ENCODE measurements at regions not wholly inside any gene's neighbourhood (a gene's known extent, or its start where the extent isn't known, plus 50 kb on each side); places are given as distances from the start of the nearest gene placed in this dataset.

DNA sequence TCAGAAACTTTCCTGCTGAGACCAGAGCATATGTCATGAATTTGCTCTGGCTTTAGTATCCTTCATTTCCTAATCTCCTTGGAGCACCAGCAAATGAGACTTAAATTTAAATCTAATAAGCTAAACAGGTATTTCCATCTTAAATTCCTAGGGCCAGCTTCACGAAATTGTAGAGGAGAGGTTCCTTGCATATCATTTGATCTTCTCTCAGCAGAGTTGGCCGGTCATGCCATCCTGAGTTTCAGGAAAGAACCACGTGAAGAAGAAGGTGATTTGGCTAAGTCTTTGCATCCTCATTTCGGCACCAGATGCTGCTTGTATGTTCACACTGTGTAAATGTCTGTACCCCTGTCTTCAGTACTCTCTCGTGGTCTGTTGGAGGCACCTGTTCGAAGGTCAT, 370.4 kb upstream of the NBEA start:
- H3K27me3 Mint-ChIP-seq (ENCODE audit: insufficient read depth, unreplicated experiment), result no peaks in the 10 kb centered on the region
- CTCF ChIA-PET, result no interaction called here
- H3K36me3 Mint-ChIP-seq (ENCODE audit: insufficient read depth, unreplicated experiment), result no peaks in the 10 kb centered on the region
- H3K9me3 Mint-ChIP-seq (ENCODE audit: unreplicated experiment), result no peaks in the 10 kb centered on the region
- no peak for DNase-seq (ENCODE audit: unreplicated experiment)
- no peaks in the 10 kb centered on the region for H3K4me1 Mint-ChIP-seq (ENCODE audit: insufficient read depth, unreplicated experiment)
- H3K4me3 Mint-ChIP-seq (ENCODE audit: unreplicated experiment), result no peak overlapping the region
- POLR2A ChIA-PET, result interaction anchor here (0.6 kb wide), 2 partner anchors 26 to 49 kb away, joined by 3 read pairs; no protein-coding TSS in a partner anchor
- no peak overlapping the region for H3K27ac Mint-ChIP-seq (ENCODE audit: low read depth, unreplicated experiment)
- BruUV-seq (replicated peaks), result no TSS peak
- TF ChIP-seq, protein P1, sequence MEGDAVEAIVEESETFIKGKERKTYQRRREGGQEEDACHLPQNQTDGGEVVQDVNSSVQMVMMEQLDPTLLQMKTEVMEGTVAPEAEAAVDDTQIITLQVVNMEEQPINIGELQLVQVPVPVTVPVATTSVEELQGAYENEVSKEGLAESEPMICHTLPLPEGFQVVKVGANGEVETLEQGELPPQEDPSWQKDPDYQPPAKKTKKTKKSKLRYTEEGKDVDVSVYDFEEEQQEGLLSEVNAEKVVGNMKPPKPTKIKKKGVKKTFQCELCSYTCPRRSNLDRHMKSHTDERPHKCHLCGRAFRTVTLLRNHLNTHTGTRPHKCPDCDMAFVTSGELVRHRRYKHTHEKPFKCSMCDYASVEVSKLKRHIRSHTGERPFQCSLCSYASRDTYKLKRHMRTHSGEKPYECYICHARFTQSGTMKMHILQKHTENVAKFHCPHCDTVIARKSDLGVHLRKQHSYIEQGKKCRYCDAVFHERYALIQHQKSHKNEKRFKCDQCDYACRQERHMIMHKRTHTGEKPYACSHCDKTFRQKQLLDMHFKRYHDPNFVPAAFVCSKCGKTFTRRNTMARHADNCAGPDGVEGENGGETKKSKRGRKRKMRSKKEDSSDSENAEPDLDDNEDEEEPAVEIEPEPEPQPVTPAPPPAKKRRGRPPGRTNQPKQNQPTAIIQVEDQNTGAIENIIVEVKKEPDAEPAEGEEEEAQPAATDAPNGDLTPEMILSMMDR (IDR thresholded peaks at IDR 0.05; ENCODE audit: unreplicated experiment), result no peak
- intact Hi-C loops (cut with micrococcal nuclease), result no loop called here

DNA sequence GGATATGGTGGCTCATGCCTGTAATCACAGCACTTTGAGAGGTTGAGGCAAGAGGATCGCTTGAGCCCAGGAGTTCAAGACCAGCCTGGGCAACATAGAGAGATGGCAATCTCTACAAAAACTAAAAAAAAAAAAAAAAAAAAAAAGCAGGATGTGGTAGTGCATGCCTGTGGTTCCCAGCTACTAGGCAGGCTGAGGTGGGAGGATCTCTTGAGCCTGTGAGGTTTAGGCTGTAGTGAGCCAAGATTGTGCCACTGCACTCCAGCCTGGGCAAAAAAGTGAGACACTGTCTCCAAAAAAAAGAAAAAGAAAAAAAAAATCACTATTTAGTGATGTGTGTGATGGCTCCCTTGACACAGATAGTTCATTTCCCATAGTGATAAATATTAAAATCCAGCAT, 365.0 kb upstream of the NBEA start:
- intact Hi-C loops (cut with micrococcal nuclease), result no loop called here
- no peaks in the 10 kb centered on the region for H3K27me3 Mint-ChIP-seq (ENCODE audit: insufficient read depth, unreplicated experiment)
- H3K4me1 Mint-ChIP-seq (ENCODE audit: insufficient read depth, unreplicated experiment), result peaks cover 19% of the 10 kb centered on the region
- DNase-seq (ENCODE audit: unreplicated experiment), result peak; percentile 43
- ChIA-PET CTCF (no interaction called here), POLR2A (no interaction called here)
- no peaks in the 10 kb centered on the region for H3K9me3 Mint-ChIP-seq (ENCODE audit: unreplicated experiment)
- no peaks in the 10 kb centered on the region for H3K36me3 Mint-ChIP-seq (ENCODE audit: insufficient read depth, unreplicated experiment)
- no peak overlapping the region for H3K27ac Mint-ChIP-seq (ENCODE audit: low read depth, unreplicated experiment)
- BruUV-seq (replicated peaks), result no TSS peak
- no peak overlapping the region for H3K4me3 Mint-ChIP-seq (ENCODE audit: unreplicated experiment)
- TF ChIP-seq, protein P1 (IDR thresholded peaks at IDR 0.05; ENCODE audit: unreplicated experiment), result no peak

DNA sequence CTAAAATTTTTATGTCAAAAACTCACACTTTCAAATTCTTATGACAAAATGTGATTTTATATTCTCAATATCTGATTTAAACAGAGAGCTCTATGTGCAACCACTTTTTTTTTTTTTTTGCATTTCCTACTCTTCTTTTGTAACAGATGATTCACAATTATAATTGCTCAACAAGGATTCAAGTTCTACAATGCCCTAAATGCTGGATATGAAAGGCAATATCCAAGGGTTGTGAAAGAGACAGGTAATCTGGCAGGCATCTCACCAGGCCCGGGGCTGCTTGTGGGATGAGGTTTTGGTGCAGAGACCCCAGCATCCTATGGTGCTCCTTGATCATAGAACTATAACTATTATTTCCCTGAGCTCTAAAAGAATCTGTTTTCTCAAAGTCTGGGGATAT, 363.6 kb upstream of the NBEA start:
- CTCF ChIA-PET, result interaction anchor here (0.5 to 0.6 kb wide), 4 partner anchors 77 to 1142 kb away, joined by 3 to 5 read pairs (median 3); no protein-coding TSS in a partner anchor
- peak; percentile 80 for DNase-seq (ENCODE audit: unreplicated experiment)
- Mint-ChIP-seq H3K9me3 (ENCODE audit: unreplicated experiment) (no peaks in the 10 kb centered on the region), H3K27ac (ENCODE audit: low read depth, unreplicated experiment) (no peak overlapping the region), H3K36me3 (ENCODE audit: insufficient read depth, unreplicated experiment) (no peaks in the 10 kb centered on the region), H3K4me1 (ENCODE audit: insufficient read depth, unreplicated experiment) (peaks cover 19% of the 10 kb centered on the region), H3K27me3 (ENCODE audit: insufficient read depth, unreplicated experiment) (no peaks in the 10 kb centered on the region), H3K4me3 (ENCODE audit: unreplicated experiment) (no peak overlapping the region)
- no TSS peak for BruUV-seq (replicated peaks)
- POLR2A ChIA-PET, result interaction anchor here (0.6 to 1.2 kb wide), 2 partner anchors 34 to 116 kb away, joined by 3 to 4 read pairs; no protein-coding TSS in a partner anchor
- intact Hi-C loops (cut with micrococcal nuclease), result no loop called here
- TF ChIP-seq, protein P1 (IDR thresholded peaks at IDR 0.05; ENCODE audit: unreplicated experiment), result no peak

DNA sequence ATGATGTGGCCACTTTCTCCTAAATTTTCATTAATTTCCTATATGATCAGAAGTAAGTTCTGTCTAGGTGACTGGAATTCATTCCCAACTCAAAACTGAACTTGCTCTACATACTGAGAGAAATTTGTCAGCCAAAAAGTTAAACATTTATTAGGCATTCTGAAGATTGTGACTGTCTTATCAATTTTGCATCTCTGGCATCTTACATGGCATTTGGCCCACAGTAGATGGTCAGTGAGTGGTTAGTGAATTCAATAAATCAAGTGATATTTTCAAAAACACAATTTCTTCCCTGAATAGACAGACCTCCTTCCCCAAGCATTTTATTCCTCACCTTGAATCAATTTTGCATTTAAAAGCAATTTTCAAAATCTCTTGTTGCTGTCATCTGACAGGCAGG, 363.2 kb upstream of the NBEA start:
- Mint-ChIP-seq H3K4me3 (ENCODE audit: unreplicated experiment) (no peak overlapping the region), H3K27ac (ENCODE audit: low read depth, unreplicated experiment) (no peak overlapping the region), H3K4me1 (ENCODE audit: insufficient read depth, unreplicated experiment) (peaks cover 19% of the 10 kb centered on the region), H3K36me3 (ENCODE audit: insufficient read depth, unreplicated experiment) (no peaks in the 10 kb centered on the region), H3K27me3 (ENCODE audit: insufficient read depth, unreplicated experiment) (no peaks in the 10 kb centered on the region), H3K9me3 (ENCODE audit: unreplicated experiment) (no peaks in the 10 kb centered on the region)
- no TSS peak for BruUV-seq (replicated peaks)
- CTCF ChIA-PET, result interaction anchor here (0.5 to 0.6 kb wide), 2 partner anchors 579 to 1142 kb away, joined by 3 read pairs; no protein-coding TSS in a partner anchor
- POLR2A ChIA-PET, result interaction anchor here (1.2 kb wide), 1 partner anchor 117 kb away, joined by 3 read pairs; no protein-coding TSS in a partner anchor
- no peak for DNase-seq (ENCODE audit: unreplicated experiment)
- TF ChIP-seq, protein P1 (IDR thresholded peaks at IDR 0.05; ENCODE audit: unreplicated experiment), result no peak
- intact Hi-C loops (cut with micrococcal nuclease), result no loop called here

Data from MCF 10A (cell line).